HFFc6 (cell line): ENCODE measurements at regions not wholly inside any gene's neighbourhood (a gene's known extent, or its start where the extent isn't known, plus 50 kb on each side); places are given as distances from the start of the nearest gene placed in this dataset.

Source experiments
- DNase-seq: peaks from one replicate; pipeline ENCODE4 v3.0.0-alpha.2; 2018
- H3K27ac Mint-ChIP-seq: 2 replicates; pipeline ENCODE4 v1.8.0; 2020; ENCODE audit warnings: mild to moderate bottlenecking, mixed read lengths
- H3K27me3 Mint-ChIP-seq: 2 replicates; pipeline ENCODE4 v1.8.0; 2021; ENCODE audit warnings: mild to moderate bottlenecking, moderate library complexity, mixed read lengths; ENCODE audit not compliant: insufficient read depth
- H3K36me3 Mint-ChIP-seq: 2 replicates; pipeline ENCODE4 v1.8.0; 2021; ENCODE audit warnings: low read depth, mixed read lengths
- H3K4me1 Mint-ChIP-seq: 2 replicates; pipeline ENCODE4 v1.8.0; 2020; ENCODE audit warnings: low read depth, mixed read lengths
- H3K4me3 Mint-ChIP-seq: 2 replicates; pipeline ENCODE4 v1.8.0; 2020; ENCODE audit warnings: mild to moderate bottlenecking, moderate library complexity, mixed read lengths
- H3K9me3 Mint-ChIP-seq: 2 replicates; pipeline ENCODE4 v1.8.0; 2020; ENCODE audit warnings: mild to moderate bottlenecking, mixed read lengths
- CTCF ChIP-seq: fragments of 200-600 bp; sonication (generic); IDR thresholded peaks from 2 replicates; pipeline ENCODE4 v1.5.0; 2021; ENCODE audit warnings: antibody characterized with exemption, mild to moderate bottlenecking

GRCh38 chr2:117170897-117171296 lies 643.6 kb upstream of the DDX18 start:
- H3K4me1 Mint-ChIP-seq = no peaks in the 10 kb centered on the region
- TF ChIP-seq CTCF = no peak
- peaks cover 40% of the 10 kb centered on the region for H3K9me3 Mint-ChIP-seq
- H3K36me3 Mint-ChIP-seq = no peaks in the 10 kb centered on the region
- DNase-seq = no peak
- H3K27me3 Mint-ChIP-seq = no peaks in the 10 kb centered on the region
- no peak overlapping the region for H3K27ac Mint-ChIP-seq
- H3K4me3 Mint-ChIP-seq = no peak overlapping the region

GRCh38 chr2:117179405-117179804 lies 635.1 kb upstream of the DDX18 start:
- no peak overlapping the region for H3K4me3 Mint-ChIP-seq
- H3K27me3 Mint-ChIP-seq = no peaks in the 10 kb centered on the region
- no peak for TF ChIP-seq CTCF
- H3K9me3 Mint-ChIP-seq = peaks cover 15% of the 10 kb centered on the region
- no peak for DNase-seq
- no peak overlapping the region for H3K27ac Mint-ChIP-seq
- H3K36me3 Mint-ChIP-seq = no peaks in the 10 kb centered on the region
- no peaks in the 10 kb centered on the region for H3K4me1 Mint-ChIP-seq

- Mint-ChIP-seq H3K36me3 (no peaks in the 10 kb centered on the region), H3K4me3 (no peak overlapping the region), H3K27me3 (no peaks in the 10 kb centered on the region; the same call in 1 of the 2 replicates), H3K9me3 (peaks cover 37% of the 10 kb centered on the region), H3K27ac (no peak overlapping the region), H3K4me1 (no peaks in the 10 kb centered on the region)
- TF ChIP-seq CTCF = no peak
- no peak for DNase-seq
Observed at GRCh38 chr2:117190856-117191559, 623.5 kb upstream of the DDX18 start.

- TF ChIP-seq CTCF = no peak
- no peak for DNase-seq
- H3K27ac Mint-ChIP-seq = no peak overlapping the region
- H3K4me1 Mint-ChIP-seq = no peaks in the 10 kb centered on the region
- peaks cover 45% of the 10 kb centered on the region for H3K9me3 Mint-ChIP-seq
- H3K4me3 Mint-ChIP-seq = no peak overlapping the region
- no peaks in the 10 kb centered on the region for H3K27me3 Mint-ChIP-seq
- no peaks in the 10 kb centered on the region for H3K36me3 Mint-ChIP-seq
Observed at GRCh38 chr2:117195381-117195780, 619.1 kb upstream of the DDX18 start.

DNA sequence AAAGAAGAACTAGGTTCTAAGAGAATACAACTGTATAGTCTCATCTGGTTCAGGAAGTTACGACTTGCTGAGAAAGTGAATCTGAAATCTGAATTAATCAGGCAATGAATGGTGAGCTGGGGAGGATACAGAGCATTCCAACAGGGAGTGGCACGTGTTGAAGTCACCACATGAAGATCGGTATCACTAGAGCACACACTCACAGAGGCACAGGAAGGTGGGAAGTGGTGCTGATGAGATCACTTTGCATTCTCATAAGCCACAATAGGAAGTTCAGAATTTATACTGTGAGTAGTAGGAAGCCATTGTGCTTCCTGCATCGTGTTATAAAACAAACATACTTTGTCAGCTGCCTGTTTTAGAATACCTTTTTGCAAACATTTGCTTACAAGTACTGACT lies 615.0 kb upstream of the DDX18 start:
- peaks cover 56% of the 10 kb centered on the region for H3K9me3 Mint-ChIP-seq
- H3K4me1 Mint-ChIP-seq = no peaks in the 10 kb centered on the region
- no peak overlapping the region for H3K4me3 Mint-ChIP-seq
- H3K27ac Mint-ChIP-seq = no peak overlapping the region
- DNase-seq = no peak
- H3K27me3 Mint-ChIP-seq = no peaks in the 10 kb centered on the region; the same call in 1 of the 2 replicates
- 0 out of 2 replicates have a peak, but pooled peaks cover 7% of the 10 kb centered on the region for H3K36me3 Mint-ChIP-seq
- no peak for TF ChIP-seq CTCF

GRCh38 chr2:117212562-117212961 lies 601.9 kb upstream of the DDX18 start:
- Mint-ChIP-seq H3K4me3 (no peak overlapping the region), H3K9me3 (peaks cover 45% of the 10 kb centered on the region), H3K36me3 (no peaks in the 10 kb centered on the region), H3K27ac (no peak overlapping the region), H3K27me3 (no peaks in the 10 kb centered on the region), H3K4me1 (no peaks in the 10 kb centered on the region)
- no peak for TF ChIP-seq CTCF
- no peak for DNase-seq
